ENCODE measurements at regions not wholly inside any gene's neighbourhood (a gene's known extent, or its start where the extent isn't known, plus 50 kb on each side); places are given as distances from the start of the nearest gene placed in this dataset.
"Not testable (repeated sequence)": the region's sequence is repeated elsewhere in the genome, so short reads cannot be mapped to it uniquely, and the experiment has no call there.

DNA sequence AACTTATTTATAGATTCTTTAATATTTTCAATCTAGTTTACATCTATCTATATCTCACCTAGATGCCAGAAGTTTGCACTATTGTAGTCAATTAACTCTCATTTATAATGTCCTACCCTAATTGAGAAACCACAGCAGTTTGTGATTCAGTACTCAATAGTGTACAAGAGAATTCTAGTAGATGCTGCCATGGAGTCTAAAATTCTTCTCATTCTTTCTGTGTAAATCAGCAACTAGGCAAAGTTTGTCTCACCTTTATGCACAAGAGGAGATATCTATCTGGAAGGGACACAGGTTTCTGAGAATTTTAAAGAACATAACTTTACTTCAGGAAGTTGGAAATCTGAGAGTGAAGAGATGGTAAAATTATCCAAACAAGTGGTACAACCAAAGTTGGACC, 173.0 kb upstream of the FBXL7 start:
- DNase-seq: no peak

DNA sequence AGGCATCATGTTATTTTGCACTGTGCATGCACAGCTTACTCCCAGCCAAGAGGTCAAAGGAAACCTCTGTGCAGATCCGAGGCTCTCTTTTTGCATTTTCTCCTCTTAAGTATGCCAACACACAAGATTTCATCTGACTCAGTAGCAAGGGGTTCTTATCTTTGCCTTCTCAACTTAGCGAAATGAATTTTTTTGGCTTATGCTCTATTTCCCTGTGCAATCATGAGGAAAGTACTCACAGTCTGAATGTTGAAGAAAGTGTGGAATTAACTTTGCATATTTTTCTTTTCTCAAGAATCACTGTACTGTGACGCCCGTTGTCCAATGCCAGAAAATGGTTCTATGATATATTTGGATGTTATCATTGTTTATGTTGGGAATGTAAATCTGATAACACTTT, 173.5 kb upstream of the FBXL7 start:
- no peak for DNase-seq

DNA sequence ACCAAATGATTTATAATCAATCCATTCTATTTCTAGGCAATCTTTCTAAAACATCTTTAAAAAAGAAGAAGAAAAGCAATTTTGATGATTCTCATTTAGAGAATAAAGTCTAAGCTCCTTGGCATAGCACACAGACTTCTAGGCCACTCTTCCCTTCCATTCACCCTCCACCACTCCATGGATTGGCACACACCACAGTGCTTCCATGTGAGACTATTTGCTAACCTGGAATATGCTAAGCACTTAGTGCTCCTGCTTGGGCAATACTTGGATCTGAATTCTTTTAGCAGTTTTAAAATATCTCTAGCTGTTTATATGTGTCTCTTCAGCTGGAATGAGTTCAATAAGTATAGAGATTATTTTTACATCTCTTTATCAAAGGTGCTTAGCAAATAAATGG, 177.6 kb upstream of the FBXL7 start:
- no peak for DNase-seq

DNA sequence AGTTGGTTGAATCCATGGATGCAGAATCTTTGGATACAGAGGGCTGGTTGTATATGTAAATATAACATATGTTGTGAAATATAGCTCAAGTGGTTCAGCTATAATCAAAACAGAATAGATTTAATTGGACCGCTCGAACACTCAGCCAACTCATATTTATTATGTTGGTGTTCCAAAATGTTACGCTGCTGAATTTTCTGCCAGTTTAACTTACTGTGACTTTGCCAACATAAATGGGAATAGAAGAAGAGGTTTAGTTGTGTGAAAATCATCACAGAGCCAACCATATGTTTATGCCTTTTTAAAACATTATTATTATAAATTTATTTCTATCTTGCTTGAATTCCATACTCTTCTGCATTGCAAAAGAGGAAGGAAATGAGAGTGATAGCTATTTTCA, 178.2 kb upstream of the FBXL7 start:
- no peak for DNase-seq

DNA sequence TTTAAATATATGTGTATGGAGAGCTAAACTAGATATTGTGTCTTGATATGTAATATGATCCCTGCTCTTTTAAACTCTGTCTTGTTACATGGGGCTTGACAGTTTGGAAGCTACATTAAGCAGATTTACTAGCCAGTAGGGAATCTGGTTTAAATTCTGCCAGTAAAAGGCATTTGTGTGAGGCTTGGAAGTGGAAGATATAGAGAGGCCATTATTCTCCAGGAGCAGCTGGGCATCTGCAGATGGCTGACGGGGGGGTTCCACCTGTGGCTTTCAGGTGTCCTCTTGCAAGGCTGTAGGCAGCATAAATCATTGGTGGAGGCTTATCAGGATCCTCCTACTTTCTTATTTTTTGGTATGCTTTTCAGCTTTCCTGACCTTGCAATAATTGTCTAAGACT, 179.1 kb upstream of the FBXL7 start:
- no peak for DNase-seq

DNA sequence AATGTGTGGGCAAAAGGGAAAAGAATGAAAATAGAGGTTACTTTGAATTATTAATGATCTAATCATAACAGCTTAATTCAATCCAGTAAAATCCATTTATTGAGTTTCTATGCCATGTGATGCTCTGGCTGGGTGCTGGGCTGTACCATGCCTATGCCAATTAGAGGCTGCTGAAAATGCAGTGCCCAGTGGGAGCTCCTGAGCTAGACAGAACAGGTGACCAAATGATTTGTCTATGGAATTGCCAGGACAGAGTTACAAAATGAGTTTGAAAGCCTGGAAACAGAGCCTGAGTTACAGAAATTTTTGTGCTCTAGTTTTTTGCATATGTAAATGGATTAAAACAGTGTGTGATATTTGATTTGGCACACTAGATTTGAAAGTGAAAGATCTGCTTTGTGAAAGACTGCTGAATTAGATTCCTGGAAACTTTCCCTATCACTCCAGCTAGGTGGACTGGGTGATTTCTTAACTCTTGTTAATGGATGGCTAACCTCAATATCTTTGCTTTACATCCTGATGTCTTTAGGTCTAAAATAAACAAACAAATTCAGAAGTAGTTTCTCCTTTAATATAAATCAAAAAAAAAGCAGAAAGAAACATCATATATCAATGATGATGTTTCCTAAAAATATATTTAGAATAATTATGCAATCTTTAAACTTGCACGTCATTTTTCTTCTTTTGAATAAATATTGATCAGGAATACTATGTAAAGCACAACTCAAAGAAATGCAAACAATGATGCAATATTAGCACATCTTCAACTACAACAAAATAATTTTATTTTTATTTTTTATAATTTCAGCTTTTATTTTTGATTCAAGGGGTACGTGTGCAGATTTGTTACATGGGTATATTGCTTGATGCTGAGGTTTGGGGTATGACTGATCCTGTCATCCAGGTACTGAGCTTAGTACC, 194.8 kb upstream of the FBXL7 start:
- DNase-seq: no peak

DNA sequence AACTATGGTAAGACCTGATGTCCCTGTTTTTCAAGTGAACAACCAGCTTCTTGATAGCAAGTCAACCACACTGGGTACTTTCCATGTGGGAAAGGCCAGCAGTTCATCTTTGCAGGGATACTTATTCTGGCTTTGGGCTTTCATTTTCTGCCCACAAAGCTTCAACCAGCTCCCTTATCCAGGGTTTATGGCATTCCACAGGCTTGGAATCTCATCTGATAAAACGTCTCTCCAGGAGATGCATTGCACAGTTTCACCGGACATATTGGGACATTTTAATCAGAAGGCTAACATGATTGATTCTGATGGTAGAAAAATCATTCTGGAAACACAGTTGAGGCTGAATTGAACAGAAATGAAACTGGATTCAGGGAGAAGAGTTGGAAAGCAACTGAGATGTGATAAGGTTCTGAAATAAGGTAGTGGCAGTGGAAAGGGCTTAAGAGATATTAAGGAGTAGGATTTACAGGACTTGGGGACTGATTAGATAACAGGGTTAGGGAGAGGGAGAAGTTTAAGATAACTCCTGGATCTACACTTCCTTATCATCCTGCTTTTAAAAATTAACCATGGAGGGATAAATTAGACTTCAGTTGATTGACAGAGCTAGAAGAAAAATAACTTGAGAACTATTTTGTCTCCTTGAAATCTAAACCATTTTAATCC, 195.8 kb upstream of the FBXL7 start:
- DNase-seq: no peak

DNA sequence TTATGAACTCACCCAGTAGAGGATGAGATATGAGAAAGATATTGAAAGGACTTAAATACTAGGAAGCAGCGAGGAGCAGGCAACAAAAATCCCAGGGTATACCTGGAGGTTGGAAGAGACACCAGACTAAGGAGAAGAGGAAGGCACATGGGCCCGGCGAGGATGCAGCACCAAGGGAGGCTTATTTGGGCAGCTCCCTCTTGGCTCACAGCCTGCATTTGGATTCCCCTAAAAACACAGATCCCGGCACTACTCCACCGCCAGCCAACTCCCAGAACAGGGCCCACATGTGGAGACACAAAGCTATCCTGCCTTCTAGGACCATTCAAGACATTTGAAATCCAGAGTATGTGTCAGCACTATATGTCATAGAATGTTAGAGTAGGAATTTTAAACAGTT, 199.8 kb upstream of the FBXL7 start:
- DNase-seq: no peak

DNA sequence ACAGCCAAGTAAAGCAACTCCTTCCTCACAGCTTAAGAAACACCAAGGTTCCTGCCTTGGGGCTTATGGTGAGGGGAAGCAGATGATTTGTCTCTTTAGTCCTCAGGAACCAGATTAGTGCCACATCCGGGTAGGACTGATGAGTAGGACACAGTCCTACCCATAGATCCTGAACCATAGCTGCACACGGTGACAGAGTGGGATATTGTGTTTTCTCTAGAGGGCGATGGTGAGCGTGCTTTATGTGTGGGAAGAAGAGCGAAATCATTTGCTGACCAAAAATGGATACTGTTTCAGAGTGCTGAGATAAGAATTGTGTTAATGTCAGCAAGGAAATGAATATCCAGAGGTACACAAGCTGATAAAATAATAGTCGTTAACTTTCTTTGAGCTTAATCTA, 209.0 kb upstream of the FBXL7 start:
- DNase-seq: no peak

DNA sequence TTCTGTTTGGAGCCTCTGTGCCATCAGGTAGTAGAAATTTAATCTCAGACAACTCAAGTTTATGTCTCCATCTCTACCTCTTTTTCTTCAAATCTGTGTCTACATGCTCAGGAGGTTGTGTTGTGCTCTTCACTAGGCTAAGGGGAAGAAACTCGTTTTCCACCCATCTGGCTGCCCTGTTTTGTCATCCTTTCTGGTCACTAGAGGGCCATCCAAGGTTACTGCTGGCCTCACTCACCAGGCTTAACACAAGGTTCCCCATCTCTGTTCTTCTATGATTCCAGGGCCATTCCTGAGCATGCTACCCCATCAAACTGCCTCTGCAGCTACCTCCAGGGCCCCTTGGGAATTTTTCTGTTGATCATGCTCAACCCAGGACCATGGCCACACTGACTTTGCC, 213.3 kb upstream of the FBXL7 start:
- no peak for DNase-seq

DNA sequence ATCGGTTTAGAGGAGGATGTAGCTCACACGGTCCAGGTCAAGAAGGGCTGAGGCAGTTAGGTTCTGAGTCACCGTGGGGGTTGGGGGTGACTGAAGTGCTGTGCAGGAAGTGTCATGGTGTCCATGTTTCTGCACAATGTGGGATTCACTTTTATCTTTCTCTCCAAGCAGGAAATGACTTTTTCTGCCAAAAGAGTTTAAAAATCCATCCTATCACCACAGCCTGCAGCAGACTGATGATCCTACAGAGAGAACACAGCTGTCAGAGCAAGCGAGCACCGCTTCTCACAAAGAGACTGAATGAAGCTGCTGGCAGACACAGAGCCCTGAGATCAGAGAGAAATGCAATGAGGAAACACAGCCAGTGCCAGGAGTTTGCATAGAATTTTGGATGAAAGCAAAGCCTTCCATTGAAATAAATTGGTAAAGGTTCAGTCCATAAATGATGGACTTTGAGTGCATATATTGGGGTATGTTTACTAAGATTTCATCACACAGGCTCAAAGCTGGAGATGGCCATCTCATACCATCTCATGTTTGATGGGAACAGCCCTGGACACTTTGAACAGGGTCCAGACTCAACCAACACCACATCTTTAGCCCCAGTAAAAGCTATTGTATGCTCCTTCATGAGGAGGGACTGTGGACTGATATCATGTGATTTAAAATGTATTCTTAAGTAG, 213.9 kb upstream of the FBXL7 start:
- no peak for DNase-seq

DNA sequence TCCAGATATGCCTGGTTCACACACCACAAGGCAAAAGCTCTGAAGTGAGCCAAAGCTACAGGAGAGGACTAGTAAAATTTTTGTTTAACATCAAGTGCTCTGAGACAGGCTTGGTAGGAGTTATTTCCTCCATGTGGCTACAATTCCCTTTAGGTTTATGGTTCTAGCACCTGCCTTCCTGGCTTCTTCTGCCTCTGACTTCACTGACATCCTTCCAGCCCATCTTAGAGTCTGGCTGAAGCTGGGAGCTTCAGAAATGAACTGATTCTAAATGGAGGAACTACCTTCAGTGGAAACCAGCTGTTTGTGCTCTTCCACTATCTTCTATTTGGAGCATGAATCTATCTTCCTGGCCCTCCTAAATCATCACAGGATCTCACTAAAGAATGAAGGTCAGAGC, 215.3 kb upstream of the FBXL7 start:
- no peak for DNase-seq

DNA sequence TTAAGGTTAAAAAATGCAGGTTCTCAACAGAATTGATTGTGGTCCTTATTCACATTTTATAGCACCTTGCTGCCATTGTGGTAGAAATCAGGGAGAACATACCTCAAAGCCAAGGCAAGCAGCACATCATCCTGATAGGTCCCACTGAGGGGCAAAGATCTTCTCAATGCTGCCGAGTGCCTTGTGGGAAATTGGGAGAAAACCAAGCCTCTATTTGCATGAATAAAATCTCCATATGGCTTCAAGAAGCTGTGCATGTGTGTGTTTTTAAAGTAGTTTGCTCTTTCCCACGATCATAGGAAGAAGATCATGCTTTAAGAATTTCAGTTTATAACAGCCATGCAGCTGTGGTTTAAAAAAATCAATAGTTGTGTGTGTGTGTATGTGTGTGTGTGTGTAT, 216.9 kb upstream of the FBXL7 start:
- DNase-seq: no peak

DNA sequence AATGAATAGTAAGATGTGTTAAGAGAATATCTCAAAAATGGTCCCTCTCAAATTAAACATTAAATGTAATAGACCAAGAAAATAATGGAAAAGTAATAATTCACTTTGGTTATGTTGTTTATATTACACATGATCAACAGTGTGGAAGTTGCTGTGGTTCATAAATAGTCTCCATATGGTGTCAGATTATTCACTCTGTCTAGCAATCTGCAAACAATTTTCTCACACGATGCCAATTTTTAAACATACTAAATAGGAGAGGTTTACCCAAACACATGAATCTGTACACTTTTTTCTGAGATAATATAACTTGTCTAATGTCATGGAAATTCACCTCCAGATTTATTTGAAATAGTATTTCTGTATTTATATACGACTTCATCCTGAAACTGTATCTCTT, 217.4 kb upstream of the FBXL7 start:
- no peak for DNase-seq

DNA sequence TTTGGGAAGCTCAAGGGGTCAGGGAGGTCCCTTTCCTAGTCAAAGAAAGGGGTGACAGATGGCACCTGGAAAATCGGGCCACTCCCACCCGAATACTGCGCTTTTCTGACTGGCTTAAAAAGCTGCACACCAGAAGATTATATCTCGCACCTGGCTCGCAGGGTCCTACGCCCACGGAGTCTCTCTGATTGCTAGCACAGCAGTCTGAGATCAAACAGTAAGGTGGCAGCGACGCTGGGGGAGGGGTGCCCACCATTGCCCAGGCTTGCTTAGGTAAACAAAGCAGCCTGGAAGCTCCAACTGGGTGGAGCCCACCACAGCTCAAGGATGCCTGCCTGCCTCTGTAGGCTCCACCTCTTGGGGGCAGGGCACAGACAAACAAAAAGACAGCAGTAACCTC, 228.4 kb upstream of the FBXL7 start:
- DNase-seq: not testable (repeated sequence)

DNA sequence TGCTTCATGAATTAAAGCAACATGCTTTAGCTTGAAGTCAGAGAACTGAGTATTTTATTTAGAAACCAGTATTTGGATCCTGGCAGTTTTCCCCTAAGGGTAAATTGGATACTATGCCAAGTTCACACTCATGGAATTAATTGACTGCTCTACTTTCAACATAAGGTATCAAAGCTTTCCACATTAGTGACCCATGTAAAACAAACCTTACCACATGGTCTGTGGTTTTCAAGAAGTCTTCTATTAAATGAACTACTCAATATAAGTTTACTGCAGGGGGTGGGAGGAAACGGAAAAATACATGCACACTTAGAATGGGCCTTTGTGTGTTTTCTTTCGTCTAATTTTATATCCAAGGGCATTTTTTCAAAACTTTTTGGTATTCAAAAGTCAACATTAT, 232.0 kb upstream of the FBXL7 start:
- DNase-seq: no peak

DNA sequence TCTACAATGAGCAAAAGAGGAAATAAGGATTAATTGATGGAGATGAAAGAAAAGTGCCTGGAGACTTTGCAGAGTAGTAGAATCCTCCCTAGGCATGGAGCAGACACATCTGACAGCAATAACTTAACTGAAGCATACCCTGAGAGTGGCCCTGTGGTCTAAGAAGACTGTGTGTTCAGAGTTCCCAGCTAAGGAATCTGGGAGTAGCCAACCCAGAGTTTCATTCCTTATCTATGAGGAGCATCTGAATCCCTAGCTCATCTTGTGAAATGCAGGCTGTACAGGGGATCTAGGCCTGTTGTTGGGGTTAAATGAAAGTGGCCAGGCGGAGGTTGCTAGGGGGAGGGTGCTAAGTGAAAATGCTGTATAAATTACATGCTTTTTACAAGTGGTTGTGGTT, 233.1 kb upstream of the FBXL7 start:
- no peak for DNase-seq

DNA sequence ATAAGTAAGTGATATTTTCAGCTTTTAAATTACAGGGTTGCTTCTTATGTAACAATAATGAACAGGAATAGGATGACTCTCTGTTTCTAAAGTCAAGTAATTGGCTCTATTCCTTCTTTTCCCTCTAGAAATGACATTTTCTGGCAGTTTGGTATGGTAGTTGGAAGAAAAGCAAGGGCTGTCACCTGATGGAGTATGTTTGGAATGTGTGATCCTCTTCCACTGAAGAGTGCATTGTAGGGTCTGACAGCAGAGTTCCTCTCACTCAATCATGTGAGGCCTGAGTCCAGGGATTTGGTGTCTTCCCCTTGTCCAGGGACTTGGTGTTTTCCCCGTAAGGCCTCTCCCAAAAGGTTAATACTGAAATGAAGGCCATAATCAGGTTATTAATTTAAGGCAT, 233.8 kb upstream of the FBXL7 start:
- no peak for DNase-seq

DNA sequence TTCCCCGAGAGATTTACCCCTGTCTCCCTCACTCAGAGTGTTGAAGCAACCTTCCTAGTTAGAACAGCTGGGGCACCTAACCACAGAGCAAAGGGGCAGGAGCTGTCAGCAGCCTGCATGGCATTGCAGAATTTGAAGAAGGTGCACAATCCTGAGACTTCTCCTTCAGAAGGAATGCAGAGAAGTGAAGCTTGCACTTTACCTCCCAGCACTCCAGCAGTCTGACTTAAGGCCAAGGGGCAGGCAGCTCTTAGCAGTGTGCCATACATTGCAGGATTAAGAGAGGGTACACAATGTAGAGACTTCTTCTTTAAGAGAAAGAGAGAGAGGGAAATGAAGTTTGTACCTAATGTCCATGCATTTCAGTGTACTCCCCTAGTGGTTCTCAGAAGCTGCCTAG, 236.0 kb upstream of the FBXL7 start:
- no peak for DNase-seq

DNA sequence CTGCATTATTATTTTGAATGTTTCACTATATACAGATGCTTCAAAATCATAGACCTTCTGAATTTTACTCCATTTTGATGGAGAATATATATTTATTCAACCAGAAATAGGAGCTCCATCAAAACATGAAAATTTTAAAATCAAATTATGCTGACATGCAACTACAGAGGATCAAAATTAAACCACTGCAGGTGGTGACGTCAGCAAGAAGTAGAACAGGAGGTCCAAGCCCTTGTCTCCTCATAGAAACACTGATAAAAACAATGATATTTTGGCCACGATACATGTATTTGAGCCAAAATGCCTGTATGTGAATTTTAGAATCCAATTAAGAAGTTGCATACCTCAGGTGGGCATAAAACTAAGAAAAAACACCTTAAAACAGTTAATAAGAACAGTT, 236.6 kb upstream of the FBXL7 start:
- no peak for DNase-seq

DNA sequence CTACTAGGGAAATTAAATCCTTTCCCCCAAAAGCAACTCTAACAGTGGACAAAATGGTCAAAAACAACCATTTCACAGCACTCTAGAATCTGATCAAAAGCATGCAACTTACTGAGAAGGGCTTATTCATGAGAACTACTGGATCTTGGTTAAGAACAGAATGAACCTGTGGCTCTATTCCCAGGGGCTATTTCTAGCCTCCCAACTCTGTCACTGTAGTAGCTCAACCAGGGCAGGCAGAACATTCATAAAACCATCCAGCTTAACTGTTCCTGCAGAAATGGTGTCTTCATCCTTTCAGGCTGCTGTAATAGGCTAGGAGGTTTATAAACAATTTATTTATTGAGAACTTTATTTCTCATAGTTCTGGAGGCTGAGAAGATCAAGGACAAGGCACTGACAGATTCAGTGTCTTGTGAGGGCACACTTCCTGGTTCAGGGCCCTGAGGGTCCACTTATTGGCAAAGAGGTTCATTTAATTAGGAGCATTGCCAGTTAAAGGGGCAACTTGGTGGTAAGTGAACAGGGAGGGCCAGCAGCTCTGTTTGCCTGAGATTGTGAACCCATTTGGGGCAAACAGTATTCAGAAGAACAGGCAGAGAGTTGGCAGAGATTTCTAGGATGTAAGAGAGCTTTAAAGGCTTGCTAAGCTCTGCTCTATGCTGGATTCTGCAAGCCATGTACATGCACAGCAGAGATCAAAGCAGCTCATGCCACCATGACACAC, 238.5 kb upstream of the FBXL7 start:
- no peak for DNase-seq

DNA sequence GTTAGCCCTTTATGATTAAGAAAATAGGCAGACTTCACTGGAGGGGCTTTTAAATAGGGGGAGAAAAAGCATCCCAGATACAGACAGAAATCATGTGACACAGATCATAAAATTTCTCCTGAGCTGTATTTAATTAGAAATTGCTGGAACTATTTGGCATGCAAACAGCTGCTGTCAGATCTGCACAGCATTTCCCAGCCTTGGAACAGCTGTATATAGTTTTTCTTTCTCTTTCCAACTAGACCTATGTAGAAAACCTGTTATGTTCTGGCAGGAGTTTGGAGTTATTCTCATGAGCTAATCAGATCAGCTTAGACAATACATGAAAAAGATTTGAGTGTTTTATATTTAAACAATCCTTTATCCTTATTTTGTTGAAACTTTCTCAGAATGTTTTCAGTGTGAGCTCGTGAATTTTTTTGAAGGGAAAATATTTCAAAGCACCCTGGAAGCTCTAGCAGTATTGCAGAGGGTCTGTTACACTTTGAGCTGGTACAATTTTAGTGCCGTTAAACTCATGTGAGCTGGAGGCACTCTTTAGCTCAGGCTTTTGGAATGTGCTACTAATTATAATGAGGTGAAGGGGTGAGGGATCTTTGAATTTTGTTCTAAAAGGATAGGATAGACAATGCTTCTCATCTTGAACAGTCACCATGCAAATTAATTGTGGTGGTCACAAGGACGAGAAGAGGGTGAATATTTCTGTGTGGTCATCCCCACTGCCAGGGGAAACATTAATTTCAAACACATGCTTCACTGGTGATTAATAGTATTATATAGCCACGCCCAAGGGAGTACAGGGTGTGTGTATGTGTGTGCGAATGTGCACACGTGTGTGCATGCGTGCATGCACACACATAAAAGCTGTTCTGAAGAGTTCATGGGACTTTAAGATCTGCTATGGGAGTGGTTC, 239.4 kb upstream of the FBXL7 start:
- DNase-seq: no peak

Measured in NCI-H2029 (cell line).